ENCODE measurements at regions not wholly inside any gene's neighbourhood (a gene's known extent, or its start where the extent isn't known, plus 50 kb on each side); places are given as distances from the start of the nearest gene placed in this dataset.

- Histone ChIP-seq H3K4me3 (ENCODE audit: low read length in 2 of 2) (no peak overlapping the region), H3K27ac (ENCODE audit: low read depth in 1 of 2, low read length in 1 of 2) (no peak overlapping the region), H3K4me1 (ENCODE audit: control insufficient read depth in 2 of 2, insufficient read depth in 2 of 2, low read length in 2 of 2) (no peaks in the 10 kb centered on the region), H3K27me3 (ENCODE audit: control insufficient read depth in 2 of 2, insufficient read depth in 1 of 2, low read length in 1 of 2) (peaks cover 14 to 29% of the 10 kb centered on the region in 2 donors), H3K36me3 (ENCODE audit: control insufficient read depth in 2 of 2, insufficient read depth in 2 of 2, low read length in 1 of 2) (no peaks in the 10 kb centered on the region), H3K9me3 (ENCODE audit: control insufficient read depth in 2 of 2, insufficient read depth in 1 of 2, low read length in 1 of 2) (no peaks in the 10 kb centered on the region)
- DNase-seq (ENCODE audit: low read depth in 6 of 9, low spot score in 9 of 9): no peak
- 90% methylated on average over 4 of the region's 4 CpGs for WGBS
Observed at GRCh38 chr5:1936413-1936812, 53.7 kb upstream of the IRX4 start.

- no peak for DNase-seq (ENCODE audit: low read depth in 6 of 9, low spot score in 9 of 9)
- Histone ChIP-seq H3K9me3 (ENCODE audit: control insufficient read depth in 2 of 2, insufficient read depth in 1 of 2, low read length in 1 of 2) (peaks cover 0 to 2% of the 10 kb centered on the region in 2 donors), H3K27ac (ENCODE audit: low read depth in 1 of 2, low read length in 1 of 2) (no peak overlapping the region), H3K27me3 (ENCODE audit: control insufficient read depth in 2 of 2, insufficient read depth in 1 of 2, low read length in 1 of 2) (peaks cover 26 to 44% of the 10 kb centered on the region in 2 donors), H3K4me1 (ENCODE audit: control insufficient read depth in 2 of 2, insufficient read depth in 2 of 2, low read length in 2 of 2) (no peaks in the 10 kb centered on the region), H3K4me3 (ENCODE audit: low read length in 2 of 2) (no peak overlapping the region), H3K36me3 (ENCODE audit: control insufficient read depth in 2 of 2, insufficient read depth in 2 of 2, low read length in 1 of 2) (no peaks in the 10 kb centered on the region)
- WGBS: 95% methylated on average over 20 of the region's 20 CpGs
Observed at GRCh38 chr5:1934801-1935429, 52.2 kb upstream of the IRX4 start.

- Histone ChIP-seq H3K4me3 (ENCODE audit: low read length in 2 of 2) (no peak overlapping the region), H3K9me3 (ENCODE audit: control insufficient read depth in 2 of 2, insufficient read depth in 1 of 2, low read length in 1 of 2) (peaks cover 3% of the 10 kb centered on the region in 2 donors), H3K27me3 (ENCODE audit: control insufficient read depth in 2 of 2, insufficient read depth in 1 of 2, low read length in 1 of 2) (peaks cover 26 to 51% of the 10 kb centered on the region in 2 donors), H3K4me1 (ENCODE audit: control insufficient read depth in 2 of 2, insufficient read depth in 2 of 2, low read length in 2 of 2) (no peaks in the 10 kb centered on the region), H3K36me3 (ENCODE audit: control insufficient read depth in 2 of 2, insufficient read depth in 2 of 2, low read length in 1 of 2) (no peaks in the 10 kb centered on the region), H3K27ac (ENCODE audit: low read depth in 1 of 2, low read length in 1 of 2) (no peak overlapping the region)
- DNase-seq (ENCODE audit: low read depth in 6 of 9, low spot score in 9 of 9): no peak
- 92% methylated on average over 9 of the region's 9 CpGs for WGBS
Observed at GRCh38 chr5:1934056-1934394, 51.3 kb upstream of the IRX4 start.

GRCh38 chr5:1933364-1934055 lies 50.8 kb upstream of the IRX4 start:
- peaks cover 26 to 51% of the 10 kb centered on the region in 2 donors for H3K27me3 ChIP-seq (ENCODE audit: control insufficient read depth in 2 of 2, insufficient read depth in 1 of 2, low read length in 1 of 2)
- WGBS: 91% methylated on average over 14 of the region's 14 CpGs
- H3K36me3 ChIP-seq (ENCODE audit: control insufficient read depth in 2 of 2, insufficient read depth in 2 of 2, low read length in 1 of 2): no peaks in the 10 kb centered on the region

More at GRCh38 chr5:1933364-1934055, 50.8 kb upstream of the IRX4 start:
- DNase-seq (ENCODE audit: low read depth in 6 of 9, low spot score in 9 of 9): no peak
- peaks cover 3% of the 10 kb centered on the region in 2 donors for H3K9me3 ChIP-seq (ENCODE audit: control insufficient read depth in 2 of 2, insufficient read depth in 1 of 2, low read length in 1 of 2)
- no peak overlapping the region for H3K4me3 ChIP-seq (ENCODE audit: low read length in 2 of 2)
- no peak overlapping the region for H3K27ac ChIP-seq (ENCODE audit: low read depth in 1 of 2, low read length in 1 of 2)
- H3K4me1 ChIP-seq (ENCODE audit: control insufficient read depth in 2 of 2, insufficient read depth in 2 of 2, low read length in 2 of 2): no peaks in the 10 kb centered on the region

Data from thymus (tissue), 11 donors.